ENCODE measurements at regions not wholly inside any gene's neighbourhood (a gene's known extent, or its start where the extent isn't known, plus 50 kb on each side); places are given as distances from the start of the nearest gene placed in this dataset.

DNA sequence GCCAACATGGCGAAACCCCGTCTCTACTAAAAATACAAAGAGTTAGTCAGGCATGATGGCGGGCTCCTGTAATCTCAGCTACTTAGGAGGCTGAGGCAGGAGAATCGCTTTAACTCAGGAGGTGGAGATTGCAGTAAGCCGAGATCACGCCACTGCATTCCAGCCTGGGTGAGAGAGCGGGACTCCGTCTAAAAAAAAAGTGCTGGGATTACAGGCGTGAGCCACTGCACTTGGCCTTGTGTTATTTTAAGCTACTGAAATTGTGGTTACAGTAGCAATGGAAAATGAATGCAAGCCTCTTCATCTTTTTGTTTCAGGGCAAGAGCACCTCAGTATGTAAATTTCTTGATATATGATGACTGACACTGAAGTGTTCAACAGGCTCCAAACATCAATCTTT is 106.4 kb upstream of the IMMP2L start:
- ChIA-PET CTCF (no interaction called here), POLR2A (no interaction called here)
- H3K27me3 ChIP-seq (ENCODE audit: control insufficient read depth in 1 of 2, insufficient read depth in 2 of 2, low read length in 2 of 2) = no peaks in the 10 kb centered on the region
- Mint-ChIP-seq H3K4me3 (no peak overlapping the region), H3K9me3 (no peaks in the 10 kb centered on the region), H3K27me3 (peaks cover 18% of the 10 kb centered on the region), H3K4me1 (ENCODE audit: low read depth) (no peaks in the 10 kb centered on the region), H3K27ac (no peak overlapping the region), H3K36me3 (ENCODE audit: low read depth) (no peaks in the 10 kb centered on the region)
- no peak overlapping the region for H3K4me3 ChIP-seq (ENCODE audit: low read length)
- TF ChIP-seq, protein P1, sequence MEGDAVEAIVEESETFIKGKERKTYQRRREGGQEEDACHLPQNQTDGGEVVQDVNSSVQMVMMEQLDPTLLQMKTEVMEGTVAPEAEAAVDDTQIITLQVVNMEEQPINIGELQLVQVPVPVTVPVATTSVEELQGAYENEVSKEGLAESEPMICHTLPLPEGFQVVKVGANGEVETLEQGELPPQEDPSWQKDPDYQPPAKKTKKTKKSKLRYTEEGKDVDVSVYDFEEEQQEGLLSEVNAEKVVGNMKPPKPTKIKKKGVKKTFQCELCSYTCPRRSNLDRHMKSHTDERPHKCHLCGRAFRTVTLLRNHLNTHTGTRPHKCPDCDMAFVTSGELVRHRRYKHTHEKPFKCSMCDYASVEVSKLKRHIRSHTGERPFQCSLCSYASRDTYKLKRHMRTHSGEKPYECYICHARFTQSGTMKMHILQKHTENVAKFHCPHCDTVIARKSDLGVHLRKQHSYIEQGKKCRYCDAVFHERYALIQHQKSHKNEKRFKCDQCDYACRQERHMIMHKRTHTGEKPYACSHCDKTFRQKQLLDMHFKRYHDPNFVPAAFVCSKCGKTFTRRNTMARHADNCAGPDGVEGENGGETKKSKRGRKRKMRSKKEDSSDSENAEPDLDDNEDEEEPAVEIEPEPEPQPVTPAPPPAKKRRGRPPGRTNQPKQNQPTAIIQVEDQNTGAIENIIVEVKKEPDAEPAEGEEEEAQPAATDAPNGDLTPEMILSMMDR (IDR thresholded peaks at IDR 0.05) = no peak
- no peaks in the 10 kb centered on the region for H3K9me3 ChIP-seq (ENCODE audit: control insufficient read depth in 1 of 2, insufficient read depth in 1 of 2, low read length in 2 of 2)
- intact Hi-C loops (cut with DNase I, micrococcal nuclease) = no loop called here
- no peaks in the 10 kb centered on the region for H3K36me3 ChIP-seq (ENCODE audit: insufficient read depth, low read length)
- H3K4me1 ChIP-seq (ENCODE audit: insufficient read depth, low read length) = no peaks in the 10 kb centered on the region
- ATAC-seq (ENCODE audit: poor library complexity) (no peak), DNase-seq (no peak)
- H3K27ac ChIP-seq (ENCODE audit: low read depth in 1 of 2, low read length in 2 of 2) = no peak overlapping the region

DNA sequence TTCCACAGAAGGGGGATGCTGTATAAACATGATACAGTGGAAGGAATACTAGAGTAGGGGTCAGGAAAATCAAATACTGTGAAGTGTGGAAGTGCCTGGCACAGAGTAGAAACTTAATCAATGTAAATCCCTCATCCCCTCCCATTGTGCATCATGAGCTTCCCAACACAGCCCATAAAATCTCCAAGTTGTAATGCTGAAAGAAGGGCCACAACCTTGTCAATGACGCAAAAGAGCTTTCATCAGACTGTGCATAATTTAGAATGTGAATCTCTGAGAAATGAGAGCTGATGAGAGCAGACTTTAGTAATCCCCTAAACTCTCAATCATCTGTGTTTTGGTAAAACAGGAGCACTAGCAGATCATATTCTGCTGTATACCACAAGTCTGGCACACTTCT is 105.2 kb upstream of the IMMP2L start:
- H3K9me3 Mint-ChIP-seq = no peaks in the 10 kb centered on the region
- ChIA-PET CTCF (no interaction called here), POLR2A (no interaction called here)
- H3K36me3 Mint-ChIP-seq (ENCODE audit: low read depth) = no peaks in the 10 kb centered on the region
- DNase-seq = no peak
- H3K4me1 ChIP-seq (ENCODE audit: insufficient read depth, low read length) = no peaks in the 10 kb centered on the region
- H3K4me3 Mint-ChIP-seq = no peak overlapping the region
- H3K9me3 ChIP-seq (ENCODE audit: control insufficient read depth in 1 of 2, insufficient read depth in 1 of 2, low read length in 2 of 2) = no peaks in the 10 kb centered on the region
- TF ChIP-seq, protein P1 (IDR thresholded peaks at IDR 0.05) = no peak
- H3K4me1 Mint-ChIP-seq (ENCODE audit: low read depth) = no peaks in the 10 kb centered on the region
- no peak for ATAC-seq (ENCODE audit: poor library complexity)
- H3K4me3 ChIP-seq (ENCODE audit: low read length) = no peak overlapping the region
- no peaks in the 10 kb centered on the region for H3K36me3 ChIP-seq (ENCODE audit: insufficient read depth, low read length)
- intact Hi-C loops (cut with DNase I, micrococcal nuclease) = no loop called here
- no peaks in the 10 kb centered on the region for H3K27me3 ChIP-seq (ENCODE audit: control insufficient read depth in 1 of 2, insufficient read depth in 2 of 2, low read length in 2 of 2)
- H3K27me3 Mint-ChIP-seq = peaks cover 10% of the 10 kb centered on the region
- no peak overlapping the region for H3K27ac ChIP-seq (ENCODE audit: low read depth in 1 of 2, low read length in 2 of 2)
- H3K27ac Mint-ChIP-seq = no peak overlapping the region

DNA sequence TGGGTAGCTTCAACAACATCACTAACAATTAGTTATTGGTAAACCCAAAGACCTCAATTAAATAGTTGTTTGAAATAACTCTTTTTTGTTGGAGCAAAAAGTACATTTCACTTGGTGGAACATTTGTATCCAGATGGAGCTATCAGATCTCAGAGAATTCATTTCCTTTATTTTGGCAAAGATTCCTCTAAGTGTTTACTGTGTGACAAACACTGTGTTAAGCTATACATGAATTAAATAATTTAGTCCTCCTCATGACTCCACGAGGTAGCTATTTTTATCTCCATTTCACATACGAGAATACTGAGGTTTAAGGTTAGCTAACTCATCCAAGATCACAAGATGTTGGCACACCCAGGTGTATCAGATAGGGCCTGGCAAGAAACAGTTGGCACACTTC is 104.0 kb upstream of the IMMP2L start:
- H3K4me1 Mint-ChIP-seq (ENCODE audit: low read depth) = no peaks in the 10 kb centered on the region
- no peaks in the 10 kb centered on the region for H3K9me3 ChIP-seq (ENCODE audit: control insufficient read depth in 1 of 2, insufficient read depth in 1 of 2, low read length in 2 of 2)
- H3K4me1 ChIP-seq (ENCODE audit: insufficient read depth, low read length) = no peaks in the 10 kb centered on the region
- H3K9me3 Mint-ChIP-seq = no peaks in the 10 kb centered on the region
- TF ChIP-seq, protein P1 (IDR thresholded peaks at IDR 0.05) = no peak
- intact Hi-C loops (cut with DNase I, micrococcal nuclease) = no loop called here
- H3K27me3 ChIP-seq (ENCODE audit: control insufficient read depth in 1 of 2, insufficient read depth in 2 of 2, low read length in 2 of 2) = no peaks in the 10 kb centered on the region
- ATAC-seq (ENCODE audit: poor library complexity) (no peak), DNase-seq (no peak)
- no peak overlapping the region for H3K4me3 ChIP-seq (ENCODE audit: low read length)
- POLR2A ChIA-PET = no interaction called here
- H3K4me3 Mint-ChIP-seq = no peak overlapping the region
- H3K36me3 Mint-ChIP-seq (ENCODE audit: low read depth) = no peaks in the 10 kb centered on the region
- H3K27ac ChIP-seq (ENCODE audit: low read depth in 1 of 2, low read length in 2 of 2) = no peak overlapping the region
- H3K27ac Mint-ChIP-seq = no peak overlapping the region
- H3K36me3 ChIP-seq (ENCODE audit: insufficient read depth, low read length) = no peaks in the 10 kb centered on the region
- CTCF ChIA-PET = no interaction called here
- H3K27me3 Mint-ChIP-seq = peaks cover 6% of the 10 kb centered on the region
